HepG2 (cell line): ENCODE measurements at regions not wholly inside any gene's neighbourhood (a gene's known extent, or its start where the extent isn't known, plus 50 kb on each side); places are given as distances from the start of the nearest gene placed in this dataset.

Source experiments
- ARID3A ChIP-seq: IDR thresholded peaks from 2 replicates; pipeline ENCODE4 v1.6.1; 2012; ENCODE audit warnings: low read depth, low read length, improper control_type of control experiment
- FOXK2 ChIP-seq: fragments of 450-650 bp; IDR thresholded peaks from 2 replicates; pipeline ENCODE4 v1.6.1; 2016
- NR2F6 ChIP-seq, 2 experiments: IDR thresholded peaks; 2 replicates each; pipeline ENCODE4 v1.6.1; 2016; ENCODE audit warnings: antibody characterized with exemption in 1 of 2, mild to moderate bottlenecking in 1 of 2
- YY1 ChIP-seq: IDR thresholded peaks from 2 replicates; pipeline ENCODE4 v1.6.1; 2011; ENCODE audit warnings: low read length, low read depth, moderate library complexity, mild to moderate bottlenecking; ENCODE audit not compliant: insufficient read depth, insufficient replicate concordance
- ZNF282 ChIP-seq: fragments of 450-650 bp; IDR thresholded peaks from 2 replicates; pipeline ENCODE4 v1.6.1; 2018; ENCODE audit not compliant: partially characterized antibody
- ZNF747 ChIP-seq: sonication (generic); formaldehyde crosslinking; IDR thresholded peaks from 2 replicates; pipeline ENCODE4 v1.8.1; 2023; ENCODE audit warnings: missing genetic modification reagents, mild to moderate bottlenecking, borderline replicate concordance

GRCh38 chr4:24408640-24409039 is 175.7 kb downstream of the DHX15 start:
- TF ChIP-seq NR2F6 (IDR thresholded peaks at IDR 0.05) (no peak), NR2F6 (CRISPR knock-in tag; IDR thresholded peaks at IDR 0.05) (no peak), ARID3A (no peak), ZNF747 (CRISPR knock-in tag) (no peak), FOXK2 (no peak), YY1 (no peak), ZNF282 (no peak)
